ENCODE measurements at regions not wholly inside any gene's neighbourhood (a gene's known extent, or its start where the extent isn't known, plus 50 kb on each side); places are given as distances from the start of the nearest gene placed in this dataset.
"Not testable (repeated sequence)": the region's sequence is repeated elsewhere in the genome, so short reads cannot be mapped to it uniquely, and the experiment has no call there.

DNA sequence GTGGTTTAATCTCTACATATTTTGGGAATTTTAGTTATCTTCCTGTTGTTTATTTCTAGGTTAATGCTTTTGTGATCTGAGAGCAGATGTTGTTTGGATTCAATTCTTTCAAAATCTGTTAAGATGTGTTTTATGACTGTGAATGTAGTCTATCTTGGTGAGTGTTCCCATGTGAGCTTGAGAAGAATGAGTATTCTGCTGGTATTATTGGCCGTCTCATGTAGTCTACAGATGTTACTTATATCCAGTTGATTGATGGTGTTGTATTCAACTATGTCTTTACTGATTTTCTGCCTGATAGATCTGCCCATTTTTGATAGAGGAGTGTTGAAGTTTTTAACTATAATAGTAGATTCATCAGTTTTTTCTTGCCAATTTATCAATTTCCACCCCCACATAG is 141.4 kb upstream of the FOXP2 start:
- CTCF ChIA-PET, result no interaction called here
- no peaks in the 10 kb centered on the region for H3K4me1 ChIP-seq (ENCODE audit: control insufficient read depth in 1 of 2, insufficient read depth in 2 of 2, low read length in 2 of 2)
- no TSS peak for BruUV-seq (replicated peaks)
- ATAC-seq, result no peak
- no peaks in the 10 kb centered on the region for H3K27me3 ChIP-seq (ENCODE audit: insufficient read depth, low read length)
- H2AFZ ChIP-seq (ENCODE audit: low read depth, low read length, poor library complexity, severe bottlenecking), result no peak overlapping the region
- no peak overlapping the region for H3K27ac ChIP-seq (ENCODE audit: low read depth, low read length)
- no peaks in the 10 kb centered on the region for H4K20me1 ChIP-seq (ENCODE audit: insufficient read depth)
- intact Hi-C loops (cut with micrococcal nuclease), result no loop called here
- H3K36me3 ChIP-seq (ENCODE audit: control insufficient read depth in 1 of 2, insufficient read depth in 2 of 2, low read length in 2 of 2), result no peaks in the 10 kb centered on the region
- POLR2A ChIA-PET, result no interaction called here
- H3K9me2 ChIP-seq (ENCODE audit: insufficient read depth), result no peaks in the 10 kb centered on the region
- no peak overlapping the region for H3K4me2 ChIP-seq (ENCODE audit: low read length)
- H3K4me3 ChIP-seq (replicated peaks in 1 of 2; ENCODE audit: low read depth in 1 of 2, low read length in 2 of 2), result no peak overlapping the region
- DNase-seq (ENCODE audit: low read depth, low spot score), result no peak
- no peak for TF ChIP-seq ZFX (IDR thresholded peaks at IDR 0.05)
- H3K9me3 ChIP-seq (ENCODE audit: control insufficient read depth in 1 of 2, insufficient read depth in 1 of 2, low read depth in 1 of 2, low read length in 2 of 2), result no peaks in the 10 kb centered on the region
- RAD21 ChIA-PET (ENCODE audit: low non-redundant PET in 1 of 2, low total read pairs in 2 of 2, uncharacterized antibody in 2 of 2, unreplicated experiment in 2 of 2), result no interaction called here
- H3K9ac ChIP-seq (ENCODE audit: low read length), result no peak overlapping the region
- H3K79me2 ChIP-seq (ENCODE audit: insufficient read depth, low read length), result no peaks in the 10 kb centered on the region

DNA sequence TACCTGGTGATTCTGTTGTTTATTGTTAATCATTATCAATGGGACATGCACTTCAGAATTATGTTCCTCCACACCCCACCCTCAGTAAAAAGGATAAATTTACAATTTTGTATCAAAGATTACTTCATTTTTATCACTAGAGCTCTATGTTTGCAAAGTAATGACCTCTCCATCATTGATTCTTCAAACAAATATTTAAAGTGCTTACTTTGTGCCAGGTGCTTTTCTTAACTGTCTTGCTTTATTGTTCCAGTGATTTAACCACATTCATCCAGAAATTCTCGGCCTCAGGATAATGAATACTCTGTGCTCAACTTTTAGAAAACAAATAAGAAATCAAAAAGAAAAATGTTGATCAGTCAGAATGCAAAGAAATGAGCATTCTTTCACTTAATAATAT is 144.9 kb upstream of the FOXP2 start:
- POLR2A ChIA-PET, result no interaction called here
- Histone ChIP-seq H3K36me3 (ENCODE audit: control insufficient read depth in 1 of 2, insufficient read depth in 2 of 2, low read length in 2 of 2) (no peaks in the 10 kb centered on the region), H3K9me3 (ENCODE audit: control insufficient read depth in 1 of 2, insufficient read depth in 1 of 2, low read depth in 1 of 2, low read length in 2 of 2) (no peaks in the 10 kb centered on the region), H3K27me3 (ENCODE audit: insufficient read depth, low read length) (no peaks in the 10 kb centered on the region), H3K9me2 (ENCODE audit: insufficient read depth) (no peaks in the 10 kb centered on the region), H2AFZ (ENCODE audit: low read depth, low read length, poor library complexity, severe bottlenecking) (no peak overlapping the region), H3K4me1 (ENCODE audit: control insufficient read depth in 1 of 2, insufficient read depth in 2 of 2, low read length in 2 of 2) (no peaks in the 10 kb centered on the region), H3K79me2 (ENCODE audit: insufficient read depth, low read length) (no peaks in the 10 kb centered on the region), H3K4me2 (ENCODE audit: low read length) (no peak overlapping the region), H3K9ac (ENCODE audit: low read length) (no peak overlapping the region), H3K27ac (ENCODE audit: low read depth, low read length) (no peak overlapping the region), H4K20me1 (ENCODE audit: insufficient read depth) (no peaks in the 10 kb centered on the region), H3K4me3 (replicated peaks in 1 of 2; ENCODE audit: low read depth in 1 of 2, low read length in 2 of 2) (no peak overlapping the region)
- CTCF ChIA-PET, result no interaction called here
- no peak for DNase-seq (ENCODE audit: low read depth, low spot score)
- TF ChIP-seq POLR2A (IDR thresholded peaks at IDR 0.05; ENCODE audit: borderline replicate concordance, extremely low read depth, insufficient read depth, insufficient read length) (no peak), EZH2phosphoT487 (IDR thresholded peaks at IDR 0.05; ENCODE audit: borderline replicate concordance) (no peak), JUND (IDR thresholded peaks at IDR 0.05) (no peak), TCF7L2 (IDR thresholded peaks at IDR 0.05; ENCODE audit: borderline replicate concordance, extremely low read depth, insufficient read depth, insufficient read length) (no peak), EGR1 (IDR thresholded peaks at IDR 0.05; ENCODE audit: low read depth) (no peak), SIN3A (IDR thresholded peaks at IDR 0.05; ENCODE audit: low read depth) (no peak), EZH2 (IDR thresholded peaks at IDR 0.05) (no peak), POLR2AphosphoS5 (IDR thresholded peaks at IDR 0.05; ENCODE audit: low read depth, low read length) (no peak), ZFX (IDR thresholded peaks at IDR 0.05) (no peak), YY1 (IDR thresholded peaks at IDR 0.05; ENCODE audit: extremely low read depth, insufficient replicate concordance, low read depth, low read length) (no peak), SP1 (IDR thresholded peaks at IDR 0.05; ENCODE audit: low read depth) (no peak)
- TF ChIP-seq, protein P1, sequence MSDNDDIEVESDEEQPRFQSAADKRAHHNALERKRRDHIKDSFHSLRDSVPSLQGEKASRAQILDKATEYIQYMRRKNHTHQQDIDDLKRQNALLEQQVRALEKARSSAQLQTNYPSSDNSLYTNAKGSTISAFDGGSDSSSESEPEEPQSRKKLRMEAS (IDR thresholded peaks at IDR 0.05), result no peak
- TF ChIP-seq, protein P2, sequence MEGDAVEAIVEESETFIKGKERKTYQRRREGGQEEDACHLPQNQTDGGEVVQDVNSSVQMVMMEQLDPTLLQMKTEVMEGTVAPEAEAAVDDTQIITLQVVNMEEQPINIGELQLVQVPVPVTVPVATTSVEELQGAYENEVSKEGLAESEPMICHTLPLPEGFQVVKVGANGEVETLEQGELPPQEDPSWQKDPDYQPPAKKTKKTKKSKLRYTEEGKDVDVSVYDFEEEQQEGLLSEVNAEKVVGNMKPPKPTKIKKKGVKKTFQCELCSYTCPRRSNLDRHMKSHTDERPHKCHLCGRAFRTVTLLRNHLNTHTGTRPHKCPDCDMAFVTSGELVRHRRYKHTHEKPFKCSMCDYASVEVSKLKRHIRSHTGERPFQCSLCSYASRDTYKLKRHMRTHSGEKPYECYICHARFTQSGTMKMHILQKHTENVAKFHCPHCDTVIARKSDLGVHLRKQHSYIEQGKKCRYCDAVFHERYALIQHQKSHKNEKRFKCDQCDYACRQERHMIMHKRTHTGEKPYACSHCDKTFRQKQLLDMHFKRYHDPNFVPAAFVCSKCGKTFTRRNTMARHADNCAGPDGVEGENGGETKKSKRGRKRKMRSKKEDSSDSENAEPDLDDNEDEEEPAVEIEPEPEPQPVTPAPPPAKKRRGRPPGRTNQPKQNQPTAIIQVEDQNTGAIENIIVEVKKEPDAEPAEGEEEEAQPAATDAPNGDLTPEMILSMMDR (IDR thresholded peaks at IDR 0.05 in 2 of 3, conservative IDR thresholded peaks at IDR 0.05 in 1 of 3; ENCODE audit: borderline replicate concordance in 1 of 3, insufficient read depth in 1 of 3, low read depth in 2 of 3, low read length in 2 of 3), result no peak
- RAD21 ChIA-PET (ENCODE audit: low non-redundant PET in 1 of 2, low total read pairs in 2 of 2, uncharacterized antibody in 2 of 2, unreplicated experiment in 2 of 2), result no interaction called here
- intact Hi-C loops (cut with micrococcal nuclease), result no loop called here
- no TSS peak for BruUV-seq (replicated peaks)
- ATAC-seq, result no peak

DNA sequence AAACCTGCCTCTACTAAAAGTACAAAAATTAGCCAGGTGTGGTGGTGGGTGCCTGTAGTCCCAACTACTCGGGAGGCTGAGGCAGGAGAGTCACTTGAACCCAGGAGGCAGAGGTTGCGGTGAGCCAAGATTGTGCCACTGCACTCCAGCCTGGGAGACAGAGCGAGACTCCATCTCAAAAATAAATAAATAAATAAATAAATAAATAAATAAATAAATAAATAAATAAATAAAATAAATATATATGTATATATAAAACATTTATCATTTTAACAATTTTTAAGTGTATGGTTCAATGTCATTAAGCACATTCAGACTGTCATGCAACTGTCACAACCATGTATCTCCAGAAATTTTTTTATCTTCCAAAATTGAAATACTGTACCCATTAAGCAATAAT is 147.1 kb upstream of the FOXP2 start:
- H2AFZ ChIP-seq (ENCODE audit: low read depth, low read length, poor library complexity, severe bottlenecking); DNase-seq (ENCODE audit: low read depth, low spot score); intact Hi-C loops (cut with micrococcal nuclease); H3K4me1 ChIP-seq (ENCODE audit: control insufficient read depth in 1 of 2, insufficient read depth in 2 of 2, low read length in 2 of 2); POLR2A ChIA-PET; H3K27ac ChIP-seq (ENCODE audit: low read depth, low read length); H4K20me1 ChIP-seq (ENCODE audit: insufficient read depth); H3K4me3 ChIP-seq (replicated peaks in 1 of 2; ENCODE audit: low read depth in 1 of 2, low read length in 2 of 2); H3K36me3 ChIP-seq (ENCODE audit: control insufficient read depth in 1 of 2, insufficient read depth in 2 of 2, low read length in 2 of 2); H3K9ac ChIP-seq (ENCODE audit: low read length); CTCF ChIA-PET; H3K79me2 ChIP-seq (ENCODE audit: insufficient read depth, low read length); ATAC-seq; H3K9me2 ChIP-seq (ENCODE audit: insufficient read depth); H3K4me2 ChIP-seq (ENCODE audit: low read length); BruUV-seq (replicated peaks); RAD21 ChIA-PET (ENCODE audit: low non-redundant PET in 1 of 2, low total read pairs in 2 of 2, uncharacterized antibody in 2 of 2, unreplicated experiment in 2 of 2); H3K9me3 ChIP-seq (ENCODE audit: control insufficient read depth in 1 of 2, insufficient read depth in 1 of 2, low read depth in 1 of 2, low read length in 2 of 2); H3K27me3 ChIP-seq (ENCODE audit: insufficient read depth, low read length): not testable (repeated sequence)

Data from HCT116 (cell line).